WERI-Rb-1 (cell line): ENCODE measurements at regions not wholly inside any gene's neighbourhood (a gene's known extent, or its start where the extent isn't known, plus 50 kb on each side); places are given as distances from the start of the nearest gene placed in this dataset.

Experiments used
- DNase-seq: peaks from one replicate; pipeline ENCODE4 v3.0.0-alpha.2; 2020
- H3K27ac ChIP-seq: fragments of 250-450 bp; sonication (Bioruptor Pico); 2 replicates; pipeline ENCODE4 v1.5.1; 2020; ENCODE audit warnings: mild to moderate bottlenecking, moderate library complexity
- H3K27me3 ChIP-seq: fragments of 250-450 bp; sonication (Bioruptor Pico); 2 replicates; pipeline ENCODE4 v1.5.1; 2021; ENCODE audit warnings: mild to moderate bottlenecking, low read depth, moderate library complexity; ENCODE audit not compliant: insufficient read depth, severe bottlenecking
- H3K36me3 ChIP-seq: fragments of 250-450 bp; sonication (Bioruptor Pico); 2 replicates; pipeline ENCODE4 v1.5.1; 2020; ENCODE audit warnings: mild to moderate bottlenecking, moderate library complexity
- H3K4me3 ChIP-seq: 2 replicates; pipeline ENCODE4 v1.5.1; 2011; ENCODE audit warnings: low read depth, mild to moderate bottlenecking, control low read depth, low read length
- H3K9me3 ChIP-seq: fragments of 250-450 bp; sonication (Bioruptor Pico); 2 replicates; pipeline ENCODE4 v1.5.1; 2021; ENCODE audit warnings: mild to moderate bottlenecking, moderate library complexity; ENCODE audit not compliant: severe bottlenecking
- TF ChIP-seq, protein P1 (sequence below): IDR thresholded peaks from 2 replicates; pipeline ENCODE4 v1.5.1; 2011; ENCODE audit warnings: low read depth, mild to moderate bottlenecking, control low read depth, inconsistent platforms, low read length

DNA sequence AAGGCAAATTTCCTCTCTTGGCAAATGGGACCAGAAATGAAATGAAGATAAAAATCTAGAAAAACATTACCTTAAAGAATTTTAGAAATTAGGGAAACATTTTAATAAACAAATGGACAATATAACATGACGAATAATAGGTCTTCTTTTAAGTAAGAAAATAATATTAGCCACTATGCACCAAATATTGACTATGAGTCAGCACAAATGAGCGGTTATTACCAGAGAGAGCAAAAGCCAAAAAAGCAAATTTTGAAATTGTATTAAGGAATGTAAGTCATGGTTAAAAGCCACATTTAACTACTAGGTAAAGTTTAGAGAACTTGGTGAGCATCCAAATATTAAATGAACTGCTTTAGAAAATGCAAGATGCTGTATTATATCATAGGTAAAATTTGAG is 376.6 kb upstream of the JAG1 start:
- no peaks in the 10 kb centered on the region for H3K9me3 ChIP-seq
- no peak for DNase-seq
- H3K36me3 ChIP-seq, result no peaks in the 10 kb centered on the region
- H3K27ac ChIP-seq, result no peak overlapping the region
- no peak overlapping the region for H3K4me3 ChIP-seq
- no peaks in the 10 kb centered on the region for H3K27me3 ChIP-seq
- TF ChIP-seq, protein P1, sequence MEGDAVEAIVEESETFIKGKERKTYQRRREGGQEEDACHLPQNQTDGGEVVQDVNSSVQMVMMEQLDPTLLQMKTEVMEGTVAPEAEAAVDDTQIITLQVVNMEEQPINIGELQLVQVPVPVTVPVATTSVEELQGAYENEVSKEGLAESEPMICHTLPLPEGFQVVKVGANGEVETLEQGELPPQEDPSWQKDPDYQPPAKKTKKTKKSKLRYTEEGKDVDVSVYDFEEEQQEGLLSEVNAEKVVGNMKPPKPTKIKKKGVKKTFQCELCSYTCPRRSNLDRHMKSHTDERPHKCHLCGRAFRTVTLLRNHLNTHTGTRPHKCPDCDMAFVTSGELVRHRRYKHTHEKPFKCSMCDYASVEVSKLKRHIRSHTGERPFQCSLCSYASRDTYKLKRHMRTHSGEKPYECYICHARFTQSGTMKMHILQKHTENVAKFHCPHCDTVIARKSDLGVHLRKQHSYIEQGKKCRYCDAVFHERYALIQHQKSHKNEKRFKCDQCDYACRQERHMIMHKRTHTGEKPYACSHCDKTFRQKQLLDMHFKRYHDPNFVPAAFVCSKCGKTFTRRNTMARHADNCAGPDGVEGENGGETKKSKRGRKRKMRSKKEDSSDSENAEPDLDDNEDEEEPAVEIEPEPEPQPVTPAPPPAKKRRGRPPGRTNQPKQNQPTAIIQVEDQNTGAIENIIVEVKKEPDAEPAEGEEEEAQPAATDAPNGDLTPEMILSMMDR, result no peak

DNA sequence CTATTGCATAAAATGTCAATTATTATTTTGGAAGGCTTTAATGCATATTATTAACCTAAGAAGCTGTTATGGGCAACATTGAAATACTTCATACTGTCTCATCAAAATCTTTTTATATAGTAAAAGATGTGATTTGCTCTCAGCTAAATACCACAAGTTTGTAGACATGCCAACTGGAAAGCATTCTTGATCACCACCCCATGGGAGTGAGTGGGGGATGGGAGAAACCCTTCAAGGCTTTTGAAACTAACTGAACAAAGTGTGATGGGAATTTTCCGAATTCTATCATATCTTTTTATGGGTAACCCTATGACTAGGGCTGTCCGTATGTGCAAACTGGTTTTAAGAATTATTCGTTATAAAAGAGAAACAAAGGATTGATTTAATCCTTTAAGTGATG is 377.3 kb upstream of the JAG1 start:
- Histone ChIP-seq H3K4me3 (no peak overlapping the region), H3K27ac (no peak overlapping the region), H3K36me3 (no peaks in the 10 kb centered on the region), H3K27me3 (no peaks in the 10 kb centered on the region), H3K9me3 (no peaks in the 10 kb centered on the region)
- TF ChIP-seq, protein P1, result no peak
- no peak for DNase-seq

DNA sequence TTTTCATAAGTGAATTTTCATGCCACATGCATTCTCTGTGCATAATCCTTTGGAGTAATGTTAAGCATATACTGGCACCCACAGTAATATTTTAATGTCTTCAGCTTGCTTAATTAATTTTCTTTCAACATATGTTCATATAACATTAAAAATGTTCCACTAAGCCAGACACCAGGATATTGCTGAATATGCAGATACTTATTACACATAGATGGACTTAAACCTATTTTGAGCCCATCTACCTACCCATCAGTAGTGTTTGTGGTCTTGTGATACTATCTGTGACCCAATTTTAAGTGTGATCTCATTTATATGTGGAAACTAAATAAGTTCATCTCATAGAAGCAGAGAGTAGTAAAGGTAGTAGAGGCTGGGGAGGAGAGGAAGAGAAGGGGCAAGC is 379.5 kb upstream of the JAG1 start:
- Histone ChIP-seq H3K4me3 (no peak overlapping the region), H3K9me3 (no peaks in the 10 kb centered on the region), H3K27ac (no peak overlapping the region), H3K36me3 (no peaks in the 10 kb centered on the region), H3K27me3 (no peaks in the 10 kb centered on the region)
- DNase-seq, result no peak
- TF ChIP-seq, protein P1, result no peak

DNA sequence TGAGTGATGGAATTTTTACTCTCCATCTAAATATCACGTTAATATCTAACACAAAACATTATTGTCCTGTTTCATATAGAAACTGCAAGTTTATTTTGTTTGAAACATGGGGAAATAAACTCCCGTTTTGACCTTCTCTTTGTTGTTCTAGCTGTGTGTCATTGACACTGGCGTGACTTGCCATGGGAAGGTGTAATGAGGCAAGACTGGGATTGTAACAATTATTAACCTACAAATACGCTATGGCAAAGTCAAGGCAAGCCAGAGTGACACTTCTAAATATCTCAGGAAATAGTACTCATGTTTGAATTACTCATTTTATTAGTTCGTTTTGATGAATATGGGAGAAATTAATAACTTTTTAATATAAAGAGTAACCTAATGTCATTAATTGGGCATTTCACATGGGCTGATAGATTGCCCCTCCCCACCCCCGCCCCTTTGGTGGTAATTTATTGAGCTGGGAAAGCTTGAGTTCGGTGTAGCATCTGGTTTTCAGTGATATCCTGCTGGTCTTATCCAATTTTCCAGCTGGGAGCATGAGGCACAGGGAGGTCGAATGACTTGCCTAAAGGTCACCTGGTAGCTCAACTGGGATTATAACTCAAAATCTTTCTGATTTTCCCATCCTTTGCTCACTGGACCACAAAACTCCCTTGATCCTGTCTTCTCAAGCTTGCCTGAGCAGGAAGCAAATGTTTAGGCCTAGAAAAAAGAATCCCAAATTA is 380.6 kb upstream of the JAG1 start:
- TF ChIP-seq, protein P1, result no peak
- H3K36me3 ChIP-seq, result no peaks in the 10 kb centered on the region
- no peaks in the 10 kb centered on the region for H3K27me3 ChIP-seq
- no peak overlapping the region for H3K27ac ChIP-seq
- no peaks in the 10 kb centered on the region for H3K9me3 ChIP-seq
- DNase-seq, result no peak
- H3K4me3 ChIP-seq, result no peak overlapping the region

DNA sequence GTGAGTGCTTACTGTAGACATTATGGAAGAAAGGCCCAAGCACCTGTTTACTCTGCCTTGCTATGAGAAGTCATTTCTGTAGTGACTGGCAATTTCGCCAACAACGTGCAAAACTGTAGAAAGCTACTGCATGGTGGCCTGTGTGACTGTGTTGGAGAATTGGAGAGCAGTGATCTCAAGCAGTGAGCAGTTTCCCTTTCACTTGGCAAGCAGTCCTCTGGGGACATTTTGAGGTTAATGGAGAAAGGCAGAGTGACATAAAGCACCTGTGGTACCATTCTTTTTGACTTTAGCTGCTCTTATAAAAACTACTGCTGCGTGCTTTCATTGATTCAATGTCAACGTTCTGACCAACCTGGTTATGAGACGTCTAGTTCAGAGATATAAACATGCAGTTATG is 382.6 kb upstream of the JAG1 start:
- Histone ChIP-seq H3K4me3 (no peak overlapping the region), H3K9me3 (no peaks in the 10 kb centered on the region), H3K27ac (no peak overlapping the region), H3K36me3 (no peaks in the 10 kb centered on the region), H3K27me3 (no peaks in the 10 kb centered on the region)
- DNase-seq, result no peak
- TF ChIP-seq, protein P1, result no peak

DNA sequence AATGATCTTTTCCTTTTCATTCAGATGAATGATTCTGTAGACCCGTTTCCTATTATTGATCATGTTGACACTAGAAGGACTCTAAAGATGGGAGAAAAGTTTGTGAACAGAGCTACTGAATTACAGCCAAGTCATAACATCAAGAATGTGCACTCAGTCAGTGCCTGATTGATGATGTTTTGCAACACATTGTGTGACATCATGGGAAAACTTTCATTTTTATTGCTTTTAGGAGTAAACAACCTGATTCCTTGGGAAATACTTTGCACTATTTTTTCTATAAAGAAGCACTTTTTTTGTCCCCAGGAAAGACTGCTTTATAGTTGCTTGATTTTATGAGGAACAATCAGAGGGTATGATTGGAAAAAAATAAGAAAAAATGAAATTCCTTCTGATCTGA is 383.8 kb upstream of the JAG1 start:
- no peaks in the 10 kb centered on the region for H3K9me3 ChIP-seq
- TF ChIP-seq, protein P1, result no peak
- no peak overlapping the region for H3K4me3 ChIP-seq
- H3K27me3 ChIP-seq, result no peaks in the 10 kb centered on the region
- no peaks in the 10 kb centered on the region for H3K36me3 ChIP-seq
- H3K27ac ChIP-seq, result no peak overlapping the region
- no peak for DNase-seq
